ENCODE measurements at regions not wholly inside any gene's neighbourhood (a gene's known extent, or its start where the extent isn't known, plus 50 kb on each side); places are given as distances from the start of the nearest gene placed in this dataset.

DNA sequence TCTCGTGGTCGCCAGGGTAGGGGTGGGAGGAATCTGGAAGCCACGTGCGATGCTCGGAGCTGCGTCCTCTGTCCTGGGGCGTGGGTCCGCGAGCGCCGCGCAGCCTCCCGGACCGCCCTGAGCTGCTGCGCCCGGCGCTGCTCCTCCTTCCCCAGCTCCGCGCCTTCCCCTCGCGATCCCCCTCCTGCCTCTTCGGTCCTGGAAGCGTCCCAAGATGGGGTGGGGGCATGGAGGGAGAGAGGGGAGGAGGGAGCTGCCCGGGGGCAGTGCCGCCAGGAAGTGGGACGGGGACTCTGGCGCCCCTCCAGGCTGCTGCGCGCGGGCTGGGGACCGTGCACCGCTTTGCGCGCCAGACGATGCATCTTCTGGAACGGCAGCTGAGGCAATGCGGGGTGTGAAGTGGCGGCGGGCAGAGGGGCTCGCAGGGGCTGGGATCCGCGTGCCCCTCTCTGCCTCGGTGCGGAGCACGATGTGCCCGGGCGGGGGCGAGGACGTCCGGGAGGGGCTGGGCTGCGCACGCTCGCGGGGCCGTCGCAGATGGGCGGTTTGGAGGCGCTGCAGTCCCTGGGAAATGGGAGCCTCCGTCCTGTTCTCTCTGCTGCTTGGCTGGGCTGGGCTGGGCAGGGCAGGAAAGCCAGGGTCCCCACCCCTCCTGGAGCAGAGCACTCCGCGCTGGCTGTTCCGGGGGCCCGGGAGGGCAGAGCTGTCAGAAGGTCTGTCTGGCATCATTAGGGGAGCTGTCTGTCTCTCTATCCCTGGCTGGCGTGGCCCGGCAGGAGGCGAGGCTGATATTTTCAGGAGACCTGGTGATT is 388.0 kb downstream of the SEC14L1 start (continued):
- TF ChIP-seq ZFP37 (tag by site-specific recombination; IDR thresholded peaks at IDR 0.05), result no peak

DNA sequence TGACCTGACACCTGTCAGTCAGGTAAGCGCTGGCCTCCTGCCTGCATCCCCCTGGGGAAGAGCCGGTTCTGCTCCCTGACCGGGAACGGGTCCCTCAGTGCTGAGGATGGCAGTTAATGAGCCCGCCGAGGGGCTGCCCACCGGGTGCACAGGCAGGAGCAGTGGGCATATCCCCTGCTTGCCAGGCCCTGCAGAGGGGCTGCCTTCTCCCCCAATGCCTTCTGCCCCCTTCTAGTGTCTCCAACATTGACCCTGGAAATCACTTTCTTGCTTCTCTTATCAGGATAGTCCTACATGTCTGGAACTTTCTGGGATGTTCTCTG is 388.5 kb downstream of the SEC14L1 start:
- no peak overlapping the region for H3K4me3 ChIP-seq (ENCODE audit: low read depth, low read length)
- CTCF ChIA-PET, result interaction anchor here (0.6 to 1.3 kb wide), 4 partner anchors 8 to 924 kb away, joined by 3 to 5 read pairs (median 4); no protein-coding TSS in a partner anchor

DNA sequence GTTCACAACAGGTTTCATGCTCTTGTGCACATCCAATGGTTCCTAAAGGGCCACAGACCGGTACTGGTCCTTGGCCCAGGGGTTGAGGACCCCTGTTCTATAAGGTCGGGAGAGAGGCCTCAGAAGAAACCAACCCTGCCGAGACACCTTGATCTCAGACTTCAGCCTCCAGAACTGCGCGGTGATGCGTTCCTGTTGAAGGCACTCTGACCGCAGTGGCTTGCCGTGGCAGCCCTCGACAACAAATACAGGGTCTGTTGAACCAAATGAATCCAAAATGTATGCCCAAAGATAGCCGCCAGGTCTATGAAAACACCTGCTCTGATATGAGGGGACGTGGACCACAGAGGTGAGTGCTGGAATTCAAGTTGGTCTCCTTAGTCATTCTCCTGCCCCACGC is 389.8 kb downstream of the SEC14L1 start:
- POLR2A ChIA-PET, result interaction anchor here (1.5 kb wide), 1 partner anchor 428 kb away, joined by 3 read pairs; the partner anchor contains the start of gene TNRC6C
- TF ChIP-seq ZNF791 (tag by site-specific recombination; IDR thresholded peaks at IDR 0.05) (no peak), ZNF146 (tag by site-specific recombination; IDR thresholded peaks at IDR 0.05) (no peak), OSR2 (tag by site-specific recombination; IDR thresholded peaks at IDR 0.05) (no peak)
- TF ChIP-seq, protein P1, sequence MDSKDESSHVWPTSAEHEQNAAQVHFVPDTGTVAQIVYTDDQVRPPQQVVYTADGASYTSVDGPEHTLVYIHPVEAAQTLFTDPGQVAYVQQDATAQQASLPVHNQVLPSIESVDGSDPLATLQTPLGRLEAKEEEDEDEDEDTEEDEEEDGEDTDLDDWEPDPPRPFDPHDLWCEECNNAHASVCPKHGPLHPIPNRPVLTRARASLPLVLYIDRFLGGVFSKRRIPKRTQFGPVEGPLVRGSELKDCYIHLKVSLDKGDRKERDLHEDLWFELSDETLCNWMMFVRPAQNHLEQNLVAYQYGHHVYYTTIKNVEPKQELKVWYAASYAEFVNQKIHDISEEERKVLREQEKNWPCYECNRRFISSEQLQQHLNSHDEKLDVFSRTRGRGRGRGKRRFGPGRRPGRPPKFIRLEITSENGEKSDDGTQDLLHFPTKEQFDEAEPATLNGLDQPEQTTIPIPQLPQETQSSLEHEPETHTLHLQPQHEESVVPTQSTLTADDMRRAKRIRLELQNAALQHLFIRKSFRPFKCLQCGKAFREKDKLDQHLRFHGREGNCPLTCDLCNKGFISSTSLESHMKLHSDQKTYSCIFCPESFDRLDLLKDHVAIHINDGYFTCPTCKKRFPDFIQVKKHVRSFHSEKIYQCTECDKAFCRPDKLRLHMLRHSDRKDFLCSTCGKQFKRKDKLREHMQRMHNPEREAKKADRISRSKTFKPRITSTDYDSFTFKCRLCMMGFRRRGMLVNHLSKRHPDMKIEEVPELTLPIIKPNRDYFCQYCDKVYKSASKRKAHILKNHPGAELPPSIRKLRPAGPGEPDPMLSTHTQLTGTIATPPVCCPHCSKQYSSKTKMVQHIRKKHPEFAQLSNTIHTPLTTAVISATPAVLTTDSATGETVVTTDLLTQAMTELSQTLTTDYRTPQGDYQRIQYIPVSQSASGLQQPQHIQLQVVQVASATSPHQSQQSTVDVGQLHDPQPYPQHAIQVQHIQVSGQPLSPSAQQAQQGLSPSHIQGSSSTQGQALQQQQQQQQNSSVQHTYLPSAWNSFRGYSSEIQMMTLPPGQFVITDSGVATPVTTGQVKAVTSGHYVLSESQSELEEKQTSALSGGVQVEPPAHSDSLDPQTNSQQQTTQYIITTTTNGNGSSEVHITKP (tag by site-specific recombination; IDR thresholded peaks at IDR 0.05), result 0 out of 2 replicates have a peak, but pooled peaks have one; percentile 75
- H3K4me1 ChIP-seq (ENCODE audit: control insufficient read depth, insufficient read depth, low read length), result peaks cover 4% of the 10 kb centered on the region; the same call in 1 of the 2 replicates
- H3K9me3 ChIP-seq (ENCODE audit: control insufficient read depth, insufficient read depth, low read depth, low read length), result no peaks in the 10 kb centered on the region
- no peak overlapping the region for H3K4me3 ChIP-seq (ENCODE audit: low read depth, low read length)
- CTCF ChIA-PET, result no interaction called here
- no peak overlapping the region for H3K27ac ChIP-seq (ENCODE audit: extremely low read depth, low read depth, low read length)
- no peaks in the 10 kb centered on the region for H3K36me3 ChIP-seq (ENCODE audit: control insufficient read depth in 2 of 2, insufficient read depth in 1 of 2, low read length in 2 of 2)

More for the DNA sequence above, 388.5 kb downstream of the SEC14L1 start:
- TF ChIP-seq ZNF133 (tag by site-specific recombination; IDR thresholded peaks at IDR 0.05) (no peak), ZNF223 (tag by site-specific recombination; IDR thresholded peaks at IDR 0.05) (peak; percentile 76; the same call in 1 of the 2 replicates), GLI2 (tag by site-specific recombination; IDR thresholded peaks at IDR 0.05; ENCODE audit: borderline replicate concordance, low read depth) (no peak)
- no peaks in the 10 kb centered on the region for H3K36me3 ChIP-seq (ENCODE audit: control insufficient read depth in 2 of 2, insufficient read depth in 1 of 2, low read length in 2 of 2)
- peaks cover 4% of the 10 kb centered on the region; the same call in 1 of the 2 replicates for H3K4me1 ChIP-seq (ENCODE audit: control insufficient read depth, insufficient read depth, low read length)
- no peak overlapping the region for H3K27ac ChIP-seq (ENCODE audit: extremely low read depth, low read depth, low read length)
- no peaks in the 10 kb centered on the region for H3K9me3 ChIP-seq (ENCODE audit: control insufficient read depth, insufficient read depth, low read depth, low read length)
- POLR2A ChIA-PET, result no interaction called here

DNA sequence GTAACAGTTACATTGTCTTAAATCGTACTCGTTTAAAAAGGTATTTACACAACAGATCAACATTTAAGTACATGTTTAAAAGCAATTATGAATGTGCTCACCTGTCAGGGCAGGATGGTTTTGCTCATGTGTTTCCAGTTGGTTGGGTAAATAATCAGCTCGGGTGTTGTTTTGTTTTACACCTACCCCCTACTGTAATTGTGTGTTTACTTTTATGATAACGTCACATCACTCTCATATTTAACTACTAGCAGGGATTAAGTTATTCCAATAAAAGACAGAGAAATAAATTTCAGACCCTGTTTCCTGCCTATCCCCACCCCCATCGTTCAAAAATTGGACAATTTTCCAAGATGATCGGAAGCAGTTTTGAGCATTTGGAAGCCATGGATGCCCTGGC is 390.2 kb downstream of the SEC14L1 start:
- POLR2A ChIA-PET, result interaction anchor here (1.5 kb wide), 1 partner anchor 428 kb away, joined by 3 read pairs; the partner anchor contains the start of gene TNRC6C
- Histone ChIP-seq H3K9me3 (ENCODE audit: control insufficient read depth, insufficient read depth, low read depth, low read length) (no peaks in the 10 kb centered on the region), H3K36me3 (ENCODE audit: control insufficient read depth in 2 of 2, insufficient read depth in 1 of 2, low read length in 2 of 2) (no peaks in the 10 kb centered on the region), H3K4me3 (ENCODE audit: low read depth, low read length) (no peak overlapping the region), H3K27ac (ENCODE audit: extremely low read depth, low read depth, low read length) (no peak overlapping the region), H3K4me1 (ENCODE audit: control insufficient read depth, insufficient read depth, low read length) (peaks cover 4% of the 10 kb centered on the region; the same call in 1 of the 2 replicates)
- CTCF ChIA-PET, result no interaction called here
- TF ChIP-seq, protein P2, sequence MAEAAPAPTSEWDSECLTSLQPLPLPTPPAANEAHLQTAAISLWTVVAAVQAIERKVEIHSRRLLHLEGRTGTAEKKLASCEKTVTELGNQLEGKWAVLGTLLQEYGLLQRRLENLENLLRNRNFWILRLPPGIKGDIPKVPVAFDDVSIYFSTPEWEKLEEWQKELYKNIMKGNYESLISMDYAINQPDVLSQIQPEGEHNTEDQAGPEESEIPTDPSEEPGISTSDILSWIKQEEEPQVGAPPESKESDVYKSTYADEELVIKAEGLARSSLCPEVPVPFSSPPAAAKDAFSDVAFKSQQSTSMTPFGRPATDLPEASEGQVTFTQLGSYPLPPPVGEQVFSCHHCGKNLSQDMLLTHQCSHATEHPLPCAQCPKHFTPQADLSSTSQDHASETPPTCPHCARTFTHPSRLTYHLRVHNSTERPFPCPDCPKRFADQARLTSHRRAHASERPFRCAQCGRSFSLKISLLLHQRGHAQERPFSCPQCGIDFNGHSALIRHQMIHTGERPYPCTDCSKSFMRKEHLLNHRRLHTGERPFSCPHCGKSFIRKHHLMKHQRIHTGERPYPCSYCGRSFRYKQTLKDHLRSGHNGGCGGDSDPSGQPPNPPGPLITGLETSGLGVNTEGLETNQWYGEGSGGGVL (tag by site-specific recombination; IDR thresholded peaks at IDR 0.05), result peak; percentile 54
- TF ChIP-seq, protein P3, sequence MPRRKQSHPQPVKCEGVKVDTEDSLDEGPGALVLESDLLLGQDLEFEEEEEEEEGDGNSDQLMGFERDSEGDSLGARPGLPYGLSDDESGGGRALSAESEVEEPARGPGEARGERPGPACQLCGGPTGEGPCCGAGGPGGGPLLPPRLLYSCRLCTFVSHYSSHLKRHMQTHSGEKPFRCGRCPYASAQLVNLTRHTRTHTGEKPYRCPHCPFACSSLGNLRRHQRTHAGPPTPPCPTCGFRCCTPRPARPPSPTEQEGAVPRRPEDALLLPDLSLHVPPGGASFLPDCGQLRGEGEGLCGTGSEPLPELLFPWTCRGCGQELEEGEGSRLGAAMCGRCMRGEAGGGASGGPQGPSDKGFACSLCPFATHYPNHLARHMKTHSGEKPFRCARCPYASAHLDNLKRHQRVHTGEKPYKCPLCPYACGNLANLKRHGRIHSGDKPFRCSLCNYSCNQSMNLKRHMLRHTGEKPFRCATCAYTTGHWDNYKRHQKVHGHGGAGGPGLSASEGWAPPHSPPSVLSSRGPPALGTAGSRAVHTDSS (tag by site-specific recombination; IDR thresholded peaks at IDR 0.05), result no peak
- no peak for TF ChIP-seq SP2 (tag by site-specific recombination; IDR thresholded peaks at IDR 0.05)
- TF ChIP-seq ZNF843 (tag by site-specific recombination; IDR thresholded peaks at IDR 0.05), result peak; percentile 73
- TF ChIP-seq, protein P4, sequence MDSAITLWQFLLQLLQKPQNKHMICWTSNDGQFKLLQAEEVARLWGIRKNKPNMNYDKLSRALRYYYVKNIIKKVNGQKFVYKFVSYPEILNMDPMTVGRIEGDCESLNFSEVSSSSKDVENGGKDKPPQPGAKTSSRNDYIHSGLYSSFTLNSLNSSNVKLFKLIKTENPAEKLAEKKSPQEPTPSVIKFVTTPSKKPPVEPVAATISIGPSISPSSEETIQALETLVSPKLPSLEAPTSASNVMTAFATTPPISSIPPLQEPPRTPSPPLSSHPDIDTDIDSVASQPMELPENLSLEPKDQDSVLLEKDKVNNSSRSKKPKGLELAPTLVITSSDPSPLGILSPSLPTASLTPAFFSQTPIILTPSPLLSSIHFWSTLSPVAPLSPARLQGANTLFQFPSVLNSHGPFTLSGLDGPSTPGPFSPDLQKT (IDR thresholded peaks at IDR 0.05; ENCODE audit: borderline replicate concordance, low read depth, low read length), result no peak
- TF ChIP-seq FEZF1 (tag by site-specific recombination; IDR thresholded peaks at IDR 0.05), result peak; percentile 52; the same call in 1 of the 2 replicates
- no peak for TF ChIP-seq ZNF202 (tag by site-specific recombination; IDR thresholded peaks at IDR 0.05; ENCODE audit: borderline replicate concordance)
- 0 out of 2 replicates have a peak, but pooled peaks have one; percentile 35 for TF ChIP-seq GLI2 (tag by site-specific recombination; IDR thresholded peaks at IDR 0.05; ENCODE audit: borderline replicate concordance, low read depth)
- no peak for TF ChIP-seq ZNF571 (tag by site-specific recombination; IDR thresholded peaks at IDR 0.05)
- 0 out of 2 replicates have a peak, but pooled peaks have one; percentile 37 for TF ChIP-seq WT1 (tag by site-specific recombination; IDR thresholded peaks at IDR 0.05)
- no peak for TF ChIP-seq ZNF121 (tag by site-specific recombination; IDR thresholded peaks at IDR 0.05)
- TF ChIP-seq GLIS1 (tag by site-specific recombination; IDR thresholded peaks at IDR 0.05), result peak; percentile 92
- TF ChIP-seq ZNF366 (tag by site-specific recombination; conservative IDR thresholded peaks at IDR 0.05), result peak; percentile 82
- TF ChIP-seq OSR2 (tag by site-specific recombination; IDR thresholded peaks at IDR 0.05), result peak; percentile 74; the same call in 1 of the 2 replicates
